ENCODE measurements at regions not wholly inside any gene's neighbourhood (a gene's known extent, or its start where the extent isn't known, plus 50 kb on each side); places are given as distances from the start of the nearest gene placed in this dataset.

GRCh38 chr3:94373456-94373855 lies 310.6 kb downstream of the NSUN3 start:
- TF ChIP-seq CTCF (IDR thresholded peaks at IDR 0.05) (no peak), EZH2 (IDR thresholded peaks at IDR 0.05; ENCODE audit: borderline replicate concordance, insufficient read depth, low read depth, low read length, poor library complexity, severe bottlenecking) (no peak)

Measured in B cell (primary cell).